ENCODE measurements at regions not wholly inside any gene's neighbourhood (a gene's known extent, or its start where the extent isn't known, plus 50 kb on each side); places are given as distances from the start of the nearest gene placed in this dataset.

GRCh38 chr7:1298931-1299885 lies 66.5 kb downstream of the UNCX start:
- WGBS (ENCODE audit: extremely low coverage, insufficient coverage, insufficient read length): no CpG with 5 or more reads among the region's 30 CpGs

GRCh38 chr7:1300206-1300605 lies 67.5 kb downstream of the UNCX start:
- no peak overlapping the region for H2AK5ac ChIP-seq (ENCODE audit: low read length)
- no peaks in the 10 kb centered on the region for H3K27me3 ChIP-seq (ENCODE audit: insufficient read depth, low read length)
- H4K12ac ChIP-seq (ENCODE audit: low read depth, low read length): no peak overlapping the region
- no peak overlapping the region for H2BK12ac ChIP-seq (ENCODE audit: low read length)
- H2BK5ac ChIP-seq (ENCODE audit: low read depth, low read length, poor library complexity): no peak overlapping the region
- H4K91ac ChIP-seq (ENCODE audit: low read depth, low read length): no peak overlapping the region
- H3K23ac ChIP-seq (ENCODE audit: low read length): no peak overlapping the region
- WGBS (ENCODE audit: extremely low coverage, insufficient coverage, insufficient read length): no CpG with 5 or more reads among the region's 8 CpGs
- no peaks in the 10 kb centered on the region for H3K79me1 ChIP-seq (ENCODE audit: low read length)
- no peak overlapping the region for H3K4ac ChIP-seq (ENCODE audit: low read depth, low read length)
- no peak overlapping the region for H3K27ac ChIP-seq (ENCODE audit: low read depth, low read length)
- no peak overlapping the region for H3K18ac ChIP-seq (ENCODE audit: low read length)
- H3K4me2 ChIP-seq (ENCODE audit: low read length): no peak overlapping the region
- H3K4me1 ChIP-seq (ENCODE audit: control insufficient read depth in 1 of 2, insufficient read depth in 2 of 2, low read length in 2 of 2): peaks cover 0 to 2% of the 10 kb centered on the region in 2 experiments
- H3K36me3 ChIP-seq (ENCODE audit: control insufficient read depth in 1 of 2, insufficient read depth in 2 of 2, low read length in 2 of 2): no peaks in the 10 kb centered on the region
- no peak overlapping the region for H2BK120ac ChIP-seq (ENCODE audit: insufficient read depth, low read length, poor library complexity)
- no peak overlapping the region for H3K14ac ChIP-seq (ENCODE audit: low read length)
- no peak overlapping the region for H3K4me3 ChIP-seq (ENCODE audit: low read depth, low read length)
- no peak overlapping the region for H4K8ac ChIP-seq (ENCODE audit: low read depth, low read length)
- H3K9ac ChIP-seq (ENCODE audit: low read length): no peak overlapping the region
- DNase-seq: no peak
- H3K9me3 ChIP-seq (ENCODE audit: insufficient read depth, low read depth, low read length): peaks cover 2% of the 10 kb centered on the region
- no peak overlapping the region for H2AFZ ChIP-seq (ENCODE audit: insufficient read depth, low read length, poor library complexity)
- H3K79me2 ChIP-seq (ENCODE audit: control insufficient read depth, insufficient read depth, low read length, poor library complexity): no peaks in the 10 kb centered on the region

More at GRCh38 chr7:1298931-1299885, 66.5 kb downstream of the UNCX start:
- no peak overlapping the region for H3K27ac ChIP-seq (ENCODE audit: low read depth, low read length)
- H4K12ac ChIP-seq (ENCODE audit: low read depth, low read length): no peak overlapping the region
- no peak overlapping the region for H3K4me3 ChIP-seq (ENCODE audit: low read depth, low read length)
- H3K18ac ChIP-seq (ENCODE audit: low read length): no peak overlapping the region
- no peak for DNase-seq
- no peak overlapping the region for H2AFZ ChIP-seq (ENCODE audit: insufficient read depth, low read length, poor library complexity)
- H3K23ac ChIP-seq (ENCODE audit: low read length): no peak overlapping the region
- no peaks in the 10 kb centered on the region for H3K79me1 ChIP-seq (ENCODE audit: low read length)
- H3K79me2 ChIP-seq (ENCODE audit: control insufficient read depth, insufficient read depth, low read length, poor library complexity): no peaks in the 10 kb centered on the region
- H4K8ac ChIP-seq (ENCODE audit: low read depth, low read length): no peak overlapping the region
- H3K36me3 ChIP-seq (ENCODE audit: control insufficient read depth in 1 of 2, insufficient read depth in 2 of 2, low read length in 2 of 2): no peaks in the 10 kb centered on the region
- H3K14ac ChIP-seq (ENCODE audit: low read length): no peak overlapping the region
- H3K4me1 ChIP-seq (ENCODE audit: control insufficient read depth in 1 of 2, insufficient read depth in 2 of 2, low read length in 2 of 2): peaks cover 0 to 2% of the 10 kb centered on the region in 2 experiments
- H3K27me3 ChIP-seq (ENCODE audit: insufficient read depth, low read length): no peaks in the 10 kb centered on the region
- no peak overlapping the region for H2BK120ac ChIP-seq (ENCODE audit: insufficient read depth, low read length, poor library complexity)
- no peak overlapping the region for H3K4ac ChIP-seq (ENCODE audit: low read depth, low read length)
- no peak overlapping the region for H2BK12ac ChIP-seq (ENCODE audit: low read length)
- H2AK5ac ChIP-seq (ENCODE audit: low read length): no peak overlapping the region
- H3K9ac ChIP-seq (ENCODE audit: low read length): no peak overlapping the region
- peaks cover 2% of the 10 kb centered on the region for H3K9me3 ChIP-seq (ENCODE audit: insufficient read depth, low read depth, low read length)
- H3K4me2 ChIP-seq (ENCODE audit: low read length): no peak overlapping the region
- H2BK5ac ChIP-seq (ENCODE audit: low read depth, low read length, poor library complexity): no peak overlapping the region
- H4K91ac ChIP-seq (ENCODE audit: low read depth, low read length): no peak overlapping the region

GRCh38 chr7:1300636-1301035 lies 68.0 kb downstream of the UNCX start:
- Histone ChIP-seq H2BK12ac (ENCODE audit: low read length) (no peak overlapping the region), H2BK5ac (ENCODE audit: low read depth, low read length, poor library complexity) (no peak overlapping the region), H3K36me3 (ENCODE audit: control insufficient read depth in 1 of 2, insufficient read depth in 2 of 2, low read length in 2 of 2) (no peaks in the 10 kb centered on the region), H3K18ac (ENCODE audit: low read length) (no peak overlapping the region), H3K9me3 (ENCODE audit: insufficient read depth, low read depth, low read length) (peaks cover 2% of the 10 kb centered on the region), H3K4me1 (ENCODE audit: control insufficient read depth in 1 of 2, insufficient read depth in 2 of 2, low read length in 2 of 2) (peaks cover 0 to 2% of the 10 kb centered on the region in 2 experiments), H3K14ac (ENCODE audit: low read length) (no peak overlapping the region), H3K27me3 (ENCODE audit: insufficient read depth, low read length) (no peaks in the 10 kb centered on the region), H3K27ac (ENCODE audit: low read depth, low read length) (no peak overlapping the region), H4K8ac (ENCODE audit: low read depth, low read length) (no peak overlapping the region), H4K91ac (ENCODE audit: low read depth, low read length) (no peak overlapping the region), H2AFZ (ENCODE audit: insufficient read depth, low read length, poor library complexity) (no peak overlapping the region), H3K23ac (ENCODE audit: low read length) (no peak overlapping the region), H2BK120ac (ENCODE audit: insufficient read depth, low read length, poor library complexity) (no peak overlapping the region), H3K79me1 (ENCODE audit: low read length) (no peaks in the 10 kb centered on the region), H3K4me3 (ENCODE audit: low read depth, low read length) (no peak overlapping the region), H3K4me2 (ENCODE audit: low read length) (no peak overlapping the region), H3K4ac (ENCODE audit: low read depth, low read length) (no peak overlapping the region), H2AK5ac (ENCODE audit: low read length) (no peak overlapping the region), H4K12ac (ENCODE audit: low read depth, low read length) (no peak overlapping the region), H3K79me2 (ENCODE audit: control insufficient read depth, insufficient read depth, low read length, poor library complexity) (no peaks in the 10 kb centered on the region), H3K9ac (ENCODE audit: low read length) (no peak overlapping the region)
- WGBS (ENCODE audit: extremely low coverage, insufficient coverage, insufficient read length): no CpG with 5 or more reads among the region's 17 CpGs
- DNase-seq: no peak

DNA sequence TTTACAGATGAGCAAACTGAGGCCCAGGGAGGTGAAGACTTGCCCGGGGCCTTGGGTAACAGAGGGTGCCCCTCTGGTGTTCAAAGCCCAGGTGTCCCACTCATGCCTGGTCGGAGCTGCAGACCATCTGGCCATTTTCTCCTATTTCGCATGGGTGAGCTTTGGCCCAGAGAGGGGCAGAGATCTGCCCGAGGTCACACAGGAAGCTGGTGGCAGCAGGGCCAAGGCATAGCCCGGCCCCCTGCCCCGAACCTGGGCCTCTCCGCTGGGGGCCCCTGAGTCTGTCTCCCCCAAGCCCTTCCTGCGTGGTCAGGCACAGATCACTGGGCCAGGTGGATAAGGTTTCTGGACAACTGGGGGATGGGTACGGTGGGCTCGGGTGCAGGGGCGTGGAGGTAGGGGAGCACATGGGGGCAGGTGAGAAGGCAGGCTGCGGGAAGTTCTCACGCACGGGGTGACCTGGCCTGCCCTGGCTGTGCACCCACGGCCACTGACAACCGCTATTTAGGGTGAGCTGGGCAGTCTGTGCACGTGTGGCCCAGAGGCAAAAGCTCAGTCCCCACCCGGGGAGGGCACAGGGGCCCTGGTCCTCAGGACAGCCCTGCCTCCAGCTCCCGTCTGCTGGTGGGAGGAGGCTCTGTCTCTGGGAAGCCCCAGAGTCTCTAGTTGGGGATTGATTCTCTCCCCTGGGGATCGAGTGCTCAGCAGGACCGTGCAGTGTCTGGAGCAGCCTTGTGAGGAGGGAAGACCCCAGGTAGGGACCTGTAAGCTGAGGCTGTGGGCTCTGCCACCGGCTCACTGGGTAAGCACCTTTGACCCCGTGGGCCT lies 68.6 kb downstream of the UNCX start:
- Histone ChIP-seq H3K9ac (ENCODE audit: low read length) (no peak overlapping the region), H2AFZ (ENCODE audit: insufficient read depth, low read length, poor library complexity) (no peak overlapping the region), H3K4me3 (ENCODE audit: low read depth, low read length) (no peak overlapping the region), H4K91ac (ENCODE audit: low read depth, low read length) (no peak overlapping the region), H3K9me3 (ENCODE audit: insufficient read depth, low read depth, low read length) (peaks cover 2% of the 10 kb centered on the region), H3K4me2 (ENCODE audit: low read length) (no peak overlapping the region), H3K36me3 (ENCODE audit: control insufficient read depth in 1 of 2, insufficient read depth in 2 of 2, low read length in 2 of 2) (no peaks in the 10 kb centered on the region), H3K79me1 (ENCODE audit: low read length) (no peaks in the 10 kb centered on the region), H3K79me2 (ENCODE audit: control insufficient read depth, insufficient read depth, low read length, poor library complexity) (no peaks in the 10 kb centered on the region), H4K12ac (ENCODE audit: low read depth, low read length) (no peak overlapping the region), H3K27me3 (ENCODE audit: insufficient read depth, low read length) (no peaks in the 10 kb centered on the region), H4K8ac (ENCODE audit: low read depth, low read length) (no peak overlapping the region), H2BK120ac (ENCODE audit: insufficient read depth, low read length, poor library complexity) (no peak overlapping the region), H3K18ac (ENCODE audit: low read length) (no peak overlapping the region), H2BK5ac (ENCODE audit: low read depth, low read length, poor library complexity) (no peak overlapping the region), H3K27ac (ENCODE audit: low read depth, low read length) (no peak overlapping the region), H3K23ac (ENCODE audit: low read length) (no peak overlapping the region), H2AK5ac (ENCODE audit: low read length) (no peak overlapping the region), H3K4me1 (ENCODE audit: control insufficient read depth in 1 of 2, insufficient read depth in 2 of 2, low read length in 2 of 2) (peaks cover 0 to 2% of the 10 kb centered on the region in 2 experiments), H3K14ac (ENCODE audit: low read length) (no peak overlapping the region), H3K4ac (ENCODE audit: low read depth, low read length) (no peak overlapping the region), H2BK12ac (ENCODE audit: low read length) (no peak overlapping the region)
- no peak for DNase-seq
- WGBS (ENCODE audit: extremely low coverage, insufficient coverage, insufficient read length): no CpG with 5 or more reads among the region's 23 CpGs

All from trophoblast cell (in vitro differentiated cells and primary cell).